RWPE2 (cell line): ENCODE measurements at regions not wholly inside any gene's neighbourhood (a gene's known extent, or its start where the extent isn't known, plus 50 kb on each side); places are given as distances from the start of the nearest gene placed in this dataset.

ENCODE experiments used
- ATAC-seq: fragments of 200-7000 bp; cut with Tn5 transposase; 3 replicates; pipeline ENCODE4 v1.9.1; 2021; ENCODE audit warnings: low read depth
- DNase-seq: peaks from one replicate; pipeline ENCODE4 v3.0.0-alpha.2; 2020; ENCODE audit warnings: low spot score
- H3K27ac ChIP-seq: fragments of 450-650 bp; 2 replicates; pipeline ENCODE4 v1.5.1; 2017; ENCODE audit warnings: mild to moderate bottlenecking; ENCODE audit not compliant: poor library complexity, severe bottlenecking
- H3K27me3 ChIP-seq: fragments of 250-450 bp; sonication (Bioruptor Pico); 2 replicates; pipeline ENCODE4 v1.5.1; 2021; ENCODE audit warnings: mild to moderate bottlenecking, moderate library complexity; ENCODE audit not compliant: insufficient read depth, poor library complexity, severe bottlenecking
- H3K36me3 ChIP-seq: fragments of 250-450 bp; sonication (Bioruptor Pico); 2 replicates; pipeline ENCODE4 v1.5.1; 2020; ENCODE audit warnings: low read depth, mild to moderate bottlenecking, moderate library complexity
- H3K4me1 ChIP-seq: fragments of 250-450 bp; sonication (Bioruptor Pico); 2 replicates; pipeline ENCODE4 v1.5.1; 2021; ENCODE audit warnings: mild to moderate bottlenecking, moderate library complexity; ENCODE audit not compliant: insufficient read depth, poor library complexity, severe bottlenecking
- H3K4me3 ChIP-seq: fragments of 250-450 bp; sonication (Bioruptor Pico); 2 replicates; pipeline ENCODE4 v1.5.1; 2021; ENCODE audit warnings: mild to moderate bottlenecking, moderate library complexity; ENCODE audit not compliant: severe bottlenecking
- H3K9me3 ChIP-seq: fragments of 250-450 bp; sonication (Bioruptor Pico); 2 replicates; pipeline ENCODE4 v1.5.1; 2021; ENCODE audit warnings: mild to moderate bottlenecking, moderate library complexity; ENCODE audit not compliant: severe bottlenecking
- TF ChIP-seq, protein P1 (sequence below): fragments of 450-650 bp; IDR thresholded peaks from one replicate; pipeline ENCODE4 v1.5.1; 2017; ENCODE audit warnings: mild to moderate bottlenecking, moderate library complexity; ENCODE audit not compliant: poor library complexity, severe bottlenecking

- DNase-seq (no peak), ATAC-seq (0 out of 3 replicates have a peak, but pooled peaks have one; percentile 44)
- no peaks in the 10 kb centered on the region for H3K36me3 ChIP-seq
- H3K27me3 ChIP-seq: no peaks in the 10 kb centered on the region
- H3K4me3 ChIP-seq: no peak overlapping the region
- TF ChIP-seq, protein P1, sequence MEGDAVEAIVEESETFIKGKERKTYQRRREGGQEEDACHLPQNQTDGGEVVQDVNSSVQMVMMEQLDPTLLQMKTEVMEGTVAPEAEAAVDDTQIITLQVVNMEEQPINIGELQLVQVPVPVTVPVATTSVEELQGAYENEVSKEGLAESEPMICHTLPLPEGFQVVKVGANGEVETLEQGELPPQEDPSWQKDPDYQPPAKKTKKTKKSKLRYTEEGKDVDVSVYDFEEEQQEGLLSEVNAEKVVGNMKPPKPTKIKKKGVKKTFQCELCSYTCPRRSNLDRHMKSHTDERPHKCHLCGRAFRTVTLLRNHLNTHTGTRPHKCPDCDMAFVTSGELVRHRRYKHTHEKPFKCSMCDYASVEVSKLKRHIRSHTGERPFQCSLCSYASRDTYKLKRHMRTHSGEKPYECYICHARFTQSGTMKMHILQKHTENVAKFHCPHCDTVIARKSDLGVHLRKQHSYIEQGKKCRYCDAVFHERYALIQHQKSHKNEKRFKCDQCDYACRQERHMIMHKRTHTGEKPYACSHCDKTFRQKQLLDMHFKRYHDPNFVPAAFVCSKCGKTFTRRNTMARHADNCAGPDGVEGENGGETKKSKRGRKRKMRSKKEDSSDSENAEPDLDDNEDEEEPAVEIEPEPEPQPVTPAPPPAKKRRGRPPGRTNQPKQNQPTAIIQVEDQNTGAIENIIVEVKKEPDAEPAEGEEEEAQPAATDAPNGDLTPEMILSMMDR: no peak
- H3K27ac ChIP-seq: no peak overlapping the region
- no peaks in the 10 kb centered on the region for H3K9me3 ChIP-seq
- no peaks in the 10 kb centered on the region for H3K4me1 ChIP-seq
Measured at GRCh38 chr5:74938250-74938933, 72.2 kb upstream of the FAM169A start.

- Histone ChIP-seq H3K27ac (no peak overlapping the region), H3K27me3 (no peaks in the 10 kb centered on the region), H3K36me3 (no peaks in the 10 kb centered on the region), H3K4me3 (no peak overlapping the region), H3K9me3 (no peaks in the 10 kb centered on the region), H3K4me1 (no peaks in the 10 kb centered on the region)
- ATAC-seq (no peak), DNase-seq (no peak)
- TF ChIP-seq, protein P1: no peak
Measured at GRCh38 chr5:74935752-74936091, 69.5 kb upstream of the FAM169A start.

GRCh38 chr5:74934949-74935751 is 69.0 kb upstream of the FAM169A start:
- Histone ChIP-seq H3K4me3 (no peak overlapping the region), H3K27me3 (no peaks in the 10 kb centered on the region), H3K27ac (no peak overlapping the region), H3K36me3 (no peaks in the 10 kb centered on the region), H3K9me3 (no peaks in the 10 kb centered on the region), H3K4me1 (no peaks in the 10 kb centered on the region)
- peak; percentile 27; the same call in 1 of the 3 replicates for ATAC-seq
- TF ChIP-seq, protein P1: peak; percentile 35
- no peak for DNase-seq

GRCh38 chr5:74927336-74927735 is 61.1 kb upstream of the FAM169A start:
- no peaks in the 10 kb centered on the region for H3K36me3 ChIP-seq
- TF ChIP-seq, protein P1: no peak
- no peak overlapping the region for H3K4me3 ChIP-seq
- no peaks in the 10 kb centered on the region for H3K9me3 ChIP-seq
- H3K4me1 ChIP-seq: no peaks in the 10 kb centered on the region
- DNase-seq: no peak
- no peaks in the 10 kb centered on the region for H3K27me3 ChIP-seq
- H3K27ac ChIP-seq: no peak overlapping the region
- ATAC-seq: no peak
